SK-N-SH (cell line): ENCODE measurements at regions not wholly inside any gene's neighbourhood (a gene's known extent, or its start where the extent isn't known, plus 50 kb on each side); places are given as distances from the start of the nearest gene placed in this dataset.

Experiments used
- CTCF ChIA-PET: fragments of 300-600, 350-600 bp; formaldehyde crosslinking; extraction: SDS; loops from one replicate; lab custom pipeline; 2021; lab: Yijun Ruan, JAX
- POLR2A ChIA-PET: fragments of 350-600 bp; sonication (Branson Sonifier 250); formaldehyde crosslinking; extraction: SDS; loops from one replicate; lab custom pipeline; 2020; ENCODE audit warnings: antibody characterized with exemption, inconsistent platforms; lab: Yijun Ruan, JAX
- DNase-seq: peaks from one replicate; pipeline ENCODE4 v3.0.0; 2012
- H2AFZ ChIP-seq: fragments of 200-600 bp; sonication (generic); 2 replicates; pipeline ENCODE4 v1.8.1; 2016; ENCODE audit warnings: antibody characterized with exemption, mild to moderate bottlenecking, low read depth
- H3F3A ChIP-seq: fragments of 200-600 bp; sonication (generic); replicated peaks from 2 replicates; pipeline ENCODE3; 2016; ENCODE audit warnings: antibody characterized with exemption, mild to moderate bottlenecking; ENCODE audit not compliant: insufficient read depth
- H3K27ac ChIP-seq, 2 experiments: fragments of 200-500 bp in 1 of 2; fragments of 200-600 bp in 1 of 2; sonication (Bioruptor generic) in 1 of 2; sonication (generic), shearing (Covaris generic) in 1 of 2; 2 replicates each; pipeline versions ENCODE4 v1.5.1 to v1.6.1; 2014 to 2016; ENCODE audit warnings: low read depth in 2 of 2, inconsistent platforms in 1 of 2, low read length in 1 of 2, mild to moderate bottlenecking in 1 of 2, mixed read lengths in 1 of 2
- H3K27me3 ChIP-seq: fragments of 200-600 bp; sonication (generic), shearing (Covaris generic); 2 replicates; pipeline ENCODE4 v1.6.1; 2016; ENCODE audit warnings: mixed run types; ENCODE audit not compliant: insufficient read depth
- H3K36me3 ChIP-seq, 2 experiments: fragments of 200-500 bp in 1 of 2; fragments of 200-600 bp in 1 of 2; sonication (Bioruptor generic) in 1 of 2; sonication (generic) in 1 of 2; replicated peaks in 1 of 2; 2 replicates each; pipeline versions ENCODE3 to v1.5.1; 2014 to 2016; ENCODE audit warnings: low read length in 1 of 2, mild to moderate bottlenecking in 1 of 2; ENCODE audit not compliant: insufficient read depth in 2 of 2, control insufficient read depth in 1 of 2
- H3K4me1 ChIP-seq, 2 experiments: fragments of 200-500 bp in 1 of 2; fragments of 200-600 bp in 1 of 2; sonication (Bioruptor generic) in 1 of 2; sonication (generic), shearing (Covaris generic) in 1 of 2; 2 replicates each; pipeline versions ENCODE4 v1.5.1 to v1.6.1; 2014 to 2016; ENCODE audit warnings: low read depth in 1 of 2, low read length in 1 of 2, mixed run types in 1 of 2; ENCODE audit not compliant: insufficient read depth in 2 of 2, control insufficient read depth in 1 of 2
- H3K4me2 ChIP-seq: fragments of 200-600 bp; sonication (generic), shearing (Covaris generic); 2 replicates; pipeline ENCODE4 v1.6.1; 2017; ENCODE audit warnings: mixed run types
- H3K4me3 ChIP-seq, 2 experiments: fragments of 200-500 bp in 1 of 2; fragments of 200-600 bp in 1 of 2; sonication (Bioruptor generic) in 1 of 2; sonication (generic), shearing (Covaris generic) in 1 of 2; 2 replicates each; pipeline versions ENCODE4 v1.5.1 to v1.8.1; 2014 to 2016; ENCODE audit warnings: low read depth in 2 of 2, inconsistent platforms in 1 of 2, low read length in 1 of 2, mild to moderate bottlenecking in 1 of 2, mixed read lengths in 1 of 2, moderate library complexity in 1 of 2
- H3K79me2 ChIP-seq: fragments of 200-600 bp; sonication (generic); 2 replicates; pipeline ENCODE4 v1.8.1; 2017; ENCODE audit warnings: mild to moderate bottlenecking; ENCODE audit not compliant: insufficient read depth
- H3K9ac ChIP-seq: fragments of 200-600 bp; sonication (generic); 2 replicates; pipeline ENCODE4 v1.6.1; 2017; ENCODE audit warnings: mixed run types
- H3K9me2 ChIP-seq: fragments of 200-600 bp; sonication (generic); 2 replicates; pipeline ENCODE4 v1.6.1; 2017; ENCODE audit warnings: mixed run types
- H3K9me3 ChIP-seq: fragments of 200-600 bp; sonication (generic); 2 replicates; pipeline ENCODE4 v1.6.1; 2017; ENCODE audit warnings: mixed run types, mild to moderate bottlenecking, moderate library complexity
- H4K20me1 ChIP-seq: fragments of 200-600 bp; sonication (generic); 2 replicates; pipeline ENCODE4 v1.6.1; 2017; ENCODE audit warnings: mild to moderate bottlenecking, mixed run types; ENCODE audit not compliant: insufficient read depth
- FOXM1 ChIP-seq: IDR thresholded peaks from 2 replicates; pipeline ENCODE4 v1.4.0; 2012; ENCODE audit warnings: low read depth, mild to moderate bottlenecking
- GATA2 ChIP-seq: sonication (generic); formaldehyde crosslinking; IDR thresholded peaks from 2 replicates; pipeline ENCODE4 v1.5.0; 2020; ENCODE audit warnings: mild to moderate bottlenecking, missing genetic modification reagents
- MAX ChIP-seq: IDR thresholded peaks from 2 replicates; pipeline ENCODE4 v1.4.0; 2012; ENCODE audit warnings: low read depth
- MXI1 ChIP-seq: IDR thresholded peaks from 2 replicates; pipeline ENCODE4 v1.6.1; 2012; ENCODE audit warnings: mild to moderate bottlenecking, low read depth, low read length, improper control_type of control experiment
- NFIC ChIP-seq: IDR thresholded peaks from 2 replicates; pipeline ENCODE4 v1.4.0; 2012; ENCODE audit warnings: borderline replicate concordance
- NRF1 ChIP-seq: IDR thresholded peaks from 2 replicates; pipeline ENCODE4 v1.6.1; 2012; ENCODE audit warnings: low read depth, mild to moderate bottlenecking, low read length
- PBX3 ChIP-seq: IDR thresholded peaks from 2 replicates; pipeline ENCODE4; 2012
- RAD21 ChIP-seq: IDR thresholded peaks from 2 replicates; pipeline ENCODE4 v1.6.1; 2012; ENCODE audit warnings: mild to moderate bottlenecking, low read length
- REST ChIP-seq: IDR thresholded peaks from 2 replicates; pipeline ENCODE4 v1.6.1; 2012; ENCODE audit warnings: mild to moderate bottlenecking, low read depth, low read length, moderate library complexity
- RFX5 ChIP-seq: IDR thresholded peaks from 2 replicates; pipeline ENCODE4 v1.6.1; 2012; ENCODE audit warnings: mild to moderate bottlenecking, improper control_type of control experiment, low read length
- RXRA ChIP-seq: IDR thresholded peaks from 2 replicates; pipeline ENCODE4 v1.4.0; 2012; ENCODE audit warnings: low read depth, mild to moderate bottlenecking, borderline replicate concordance
- USF2 ChIP-seq: fragments of 150-350 bp; IDR thresholded peaks from 2 replicates; pipeline ENCODE4 v1.6.1; 2017; ENCODE audit warnings: antibody characterized with exemption, low read length, low read depth, borderline replicate concordance
- ZBTB33 ChIP-seq: IDR thresholded peaks from 2 replicates; pipeline ENCODE4 v1.4.0; 2012; ENCODE audit warnings: low read depth, borderline replicate concordance

GRCh38 chr4:79088946-79089691, 149.9 kb upstream of the PAQR3 start:
- Histone ChIP-seq H3K4me1 (no peaks in the 10 kb centered on the region), H4K20me1 (no peaks in the 10 kb centered on the region), H3K27ac (no peak overlapping the region), H3K27me3 (no peaks in the 10 kb centered on the region), H3K79me2 (no peaks in the 10 kb centered on the region), H3K4me2 (no peak overlapping the region), H3K9me2 (no peaks in the 10 kb centered on the region), H3K4me3 (no peak overlapping the region), H2AFZ (no peak overlapping the region), H3K36me3 (no peaks in the 10 kb centered on the region), H3K9me3 (no peaks in the 10 kb centered on the region), H3F3A (no peaks in the 10 kb centered on the region), H3K9ac (no peak overlapping the region)
- DNase-seq, result no peak
- CTCF ChIA-PET, result interaction anchor here (1.2 kb wide), 1 partner anchor 17 kb away, joined by 4 read pairs; no protein-coding TSS in a partner anchor
- POLR2A ChIA-PET, result no interaction called here
- TF ChIP-seq MAX (no peak), REST (no peak), NFIC (no peak), FOXM1 (no peak), RXRA (no peak), NRF1 (no peak), RAD21 (no peak), RFX5 (no peak), ZBTB33 (no peak), USF2 (no peak), GATA2 (no peak), PBX3 (no peak), MXI1 (no peak)
